K562 (cell line): ENCODE measurements at regions not wholly inside any gene's neighbourhood (a gene's known extent, or its start where the extent isn't known, plus 50 kb on each side); places are given as distances from the start of the nearest gene placed in this dataset.
A peak's percentile ranks its signal among the peaks of the same experiment; 100 is the strongest.

Experiments used
- ATAC-seq: fragments of 200-7000 bp; cut with Tn5 transposase; 3 replicates; pipeline ENCODE4 v1.9.1; 2020; ENCODE audit warnings: moderate library complexity
- BruUV-seq: library from RNA; stranded (reverse); fragments of 400-500 nt; replicated peaks from 2 replicates; lab custom pipeline; 2021; lab: Mats Ljungman, UMichigan
- CTCF ChIA-PET: fragments of 300-600 bp; formaldehyde crosslinking; extraction: SDS; loops from one replicate; lab custom pipeline; 2021; ENCODE audit warnings: low intra/inter-chr PET ratio; lab: Yijun Ruan, JAX
- POLR2A ChIA-PET: fragments of 300-600, 350-650 bp; sonication (Branson Sonifier 250); formaldehyde crosslinking; extraction: SDS; loops from one replicate; lab custom pipeline; 2021; ENCODE audit warnings: antibody characterized with exemption, inconsistent platforms; lab: Yijun Ruan, JAX
- DNase-seq, 4 experiments: peaks; one replicate each; pipeline versions ENCODE4 v3.0.0 to v3.0.0-alpha.2; 2011 to 2018; ENCODE audit warnings: low spot score in 3 of 4, mixed read lengths in 3 of 4; ENCODE audit errors: extremely low read depth in 1 of 4
- FAIRE-seq: peaks from 2 replicates; lab custom pipeline; 2011; peaks lifted over from hg19 to GRCh38; lab: Jason Lieb, UNC
- H2AFZ ChIP-seq: 2 replicates; pipeline ENCODE4 v1.6.0; 2011; ENCODE audit warnings: low read depth, low read length, control low read depth, inconsistent platforms
- H3K27ac ChIP-seq: fragments of 200-600 bp; 3 replicates; pipeline ENCODE4 v1.8.0; 2011; ENCODE audit warnings: low read depth, mild to moderate bottlenecking, control low read depth, inconsistent platforms, low read length, moderate library complexity, mixed read lengths; ENCODE audit errors: extremely low read depth
- H3K27me3 ChIP-seq, 2 experiments: fragments of 300-600 bp in 1 of 2; 2 replicates in 1 of 2; 3 replicates in 1 of 2; pipeline versions ENCODE4 v1.6.0 to v1.8.0; 2011; ENCODE audit warnings: inconsistent platforms in 2 of 2, low read length in 2 of 2, mild to moderate bottlenecking in 1 of 2, mixed read lengths in 1 of 2, moderate library complexity in 1 of 2; ENCODE audit not compliant: control insufficient read depth in 2 of 2, insufficient read depth in 2 of 2
- H3K36me3 ChIP-seq: fragments of 300-600 bp; 3 replicates; pipeline ENCODE4 v1.8.0; 2011; ENCODE audit warnings: mild to moderate bottlenecking, low read length, inconsistent platforms; ENCODE audit not compliant: control insufficient read depth, insufficient read depth
- H3K4me1 ChIP-seq, 2 experiments: fragments of 200-600 bp in 1 of 2; replicated peaks in 1 of 2; 2 replicates in 1 of 2; 3 replicates in 1 of 2; pipeline versions ENCODE4 v1.5.1 to v1.8.0; 2011; ENCODE audit warnings: inconsistent platforms in 2 of 2, low read length in 2 of 2, mild to moderate bottlenecking in 1 of 2, mixed read lengths in 1 of 2, moderate library complexity in 1 of 2; ENCODE audit not compliant: control insufficient read depth in 2 of 2, insufficient read depth in 2 of 2
- H3K4me2 ChIP-seq: 2 replicates; pipeline ENCODE4 v1.6.1; 2011; ENCODE audit warnings: low read length, control low read depth, inconsistent platforms, mixed read lengths; ENCODE audit not compliant: insufficient read depth
- H3K4me3 ChIP-seq: fragments of 200-600 bp; sonication (generic), shearing (Covaris generic); 2 replicates; pipeline ENCODE4 v1.5.1; 2016; ENCODE audit warnings: control low read depth, inconsistent platforms
- H3K79me2 ChIP-seq: fragments of 200-600 bp; 3 replicates; pipeline ENCODE4 v1.8.0; 2011; ENCODE audit warnings: low read length, inconsistent platforms; ENCODE audit not compliant: control insufficient read depth, insufficient read depth
- H3K9ac ChIP-seq, 2 experiments: 2 replicates each; pipeline versions ENCODE4 v1.6.0 to v1.6.1; 2011; ENCODE audit warnings: low read depth in 2 of 2, low read length in 2 of 2, control low read depth in 1 of 2, inconsistent platforms in 1 of 2, mild to moderate bottlenecking in 1 of 2, mixed read lengths in 1 of 2; ENCODE audit not compliant: insufficient read depth in 1 of 2
- H3K9me1 ChIP-seq: one replicate; pipeline ENCODE4 v1.6.0; 2011; ENCODE audit warnings: inconsistent platforms, mild to moderate bottlenecking, low read length, moderate library complexity; ENCODE audit not compliant: control insufficient read depth, insufficient read depth
- H3K9me3 ChIP-seq: replicated peaks from 2 replicates; pipeline ENCODE4 v1.5.1; 2011; ENCODE audit warnings: low read depth, low read length, inconsistent platforms; ENCODE audit not compliant: control insufficient read depth, insufficient read depth
- H4K20me1 ChIP-seq: replicated peaks from 2 replicates; pipeline ENCODE4 v1.6.1; 2011; ENCODE audit warnings: low read length, inconsistent platforms, mixed read lengths; ENCODE audit not compliant: control insufficient read depth, insufficient read depth
- DEAF1 ChIP-seq: fragments of 450-650 bp; formaldehyde crosslinking; IDR thresholded peaks from 2 replicates; pipeline ENCODE4 v1.4.0; 2020; ENCODE audit warnings: mild to moderate bottlenecking, moderate library complexity
- FOXJ2 ChIP-seq: fragments of 200-800 bp; sonication (Bioruptor generic); IDR thresholded peaks from 2 replicates; pipeline ENCODE4 v1.6.1; 2016; ENCODE audit warnings: missing genetic modification characterization, missing compliant biosample characterization
- KDM2B ChIP-seq: fragments of 250-450 bp; sonication (Bioruptor Pico); IDR thresholded peaks from 2 replicates; pipeline ENCODE4 v1.8.0; 2021; ENCODE audit warnings: mild to moderate bottlenecking, moderate library complexity
- POLR3A ChIP-seq: IDR thresholded peaks from 2 replicates; pipeline ENCODE4 v1.6.1; 2011; ENCODE audit warnings: borderline replicate concordance, mild to moderate bottlenecking, moderate library complexity; ENCODE audit not compliant: insufficient read length, insufficient read depth; ENCODE audit errors: extremely low read depth
- RAD21 ChIP-seq, 2 experiments: fragments of 250-450 bp in 1 of 2; fragments of 450-650 bp in 1 of 2; sonication (Bioruptor Pico) in 1 of 2; formaldehyde crosslinking in 1 of 2; IDR thresholded peaks in 1 of 2; conservative IDR thresholded peaks in 1 of 2; 2 replicates each; pipeline versions ENCODE4 v1.4.0 to v1.8.0; 2020 to 2022; ENCODE audit warnings: mild to moderate bottlenecking in 2 of 2, moderate library complexity in 1 of 2
- RB1 ChIP-seq: fragments of 450-650 bp; IDR thresholded peaks from 2 replicates; pipeline ENCODE4 v1.6.1; 2017; ENCODE audit warnings: low read depth, mild to moderate bottlenecking
- SMC3 ChIP-seq: conservative IDR thresholded peaks from 2 replicates; pipeline ENCODE4 v1.6.1; 2011; ENCODE audit warnings: low read depth, low read length, improper control_type of control experiment; ENCODE audit not compliant: insufficient read depth
- ZNF121 ChIP-seq: sonication (generic); formaldehyde crosslinking; conservative IDR thresholded peaks from 2 replicates; pipeline ENCODE4 v1.8.0; 2022; ENCODE audit warnings: missing genetic modification reagents
- ZNF175 ChIP-seq: fragments of 200-800 bp; sonication (Bioruptor generic); IDR thresholded peaks from 2 replicates; pipeline ENCODE4 v1.6.1; 2016; ENCODE audit warnings: low read depth, mild to moderate bottlenecking, missing genetic modification characterization, missing compliant biosample characterization
- ZNF589 ChIP-seq: fragments of 200-800 bp; sonication (Bioruptor generic); IDR thresholded peaks from 2 replicates; pipeline ENCODE4 v1.6.1; 2016; ENCODE audit warnings: low read depth, missing genetic modification characterization, missing compliant biosample characterization
- WGBS: fragments of 100-300 bp; shearing (Covaris generic); methylation state at CpG from one replicate; pipeline ENCODE4 v1.1.6; 2016; ENCODE audit warnings: low coverage, mixed read lengths; ENCODE audit not compliant: insufficient coverage; ENCODE audit errors: missing lambda C conversion rate; 5-methylcytosine and 5-hydroxymethylcytosine counted together
- in situ Hi-C: fragments of 300-500 bp; cut with MboI; formaldehyde crosslinking; loops from 4 replicates; pipeline ENCODE4 v1.15.0; 2018; ENCODE audit warnings: inconsistent platforms, mixed read lengths
- intact Hi-C: fragments of 100-400 bp; cut with micrococcal nuclease; formaldehyde crosslinking; loops from 2 replicates; pipeline ENCODE4 v1.14.2; 2022
- TF ChIP-seq, protein P1 (sequence below): fragments of 450-650 bp; IDR thresholded peaks from 2 replicates; pipeline ENCODE4 v1.6.1; 2017; ENCODE audit warnings: antibody characterized with exemption, mild to moderate bottlenecking
- TF ChIP-seq, protein P2 (sequence below), 3 experiments: IDR thresholded peaks in 2 of 3; conservative IDR thresholded peaks in 1 of 3; 2 replicates each; pipeline ENCODE4 v1.5.1; 2011 to 2012; ENCODE audit warnings: low read length in 3 of 3, mild to moderate bottlenecking in 3 of 3, control low read depth in 2 of 3, improper control_type of control experiment in 1 of 3, inconsistent platforms in 1 of 3, low read depth in 1 of 3, mixed read lengths in 1 of 3, moderate library complexity in 1 of 3; ENCODE audit not compliant: insufficient read depth in 2 of 3

GRCh38 chr13:99656092-99656745 is 154.9 kb downstream of the TM9SF2 start:
- no peak overlapping the region for H2AFZ ChIP-seq
- CTCF ChIA-PET, result interaction anchor here (0.6 to 1.2 kb wide), 4 partner anchors 300 to 856 kb away, joined by 3 to 5 read pairs (median 3); no protein-coding TSS in a partner anchor
- H3K4me3 ChIP-seq, result no peak overlapping the region
- H3K9me3 ChIP-seq, result no peaks in the 10 kb centered on the region
- H3K9ac ChIP-seq, result no peak overlapping the region
- H3K27me3 ChIP-seq, result peaks cover 0 to 5% of the 10 kb centered on the region in 2 experiments; a peak in 1 of 5 replicates
- peaks cover 25% of the 10 kb centered on the region for H4K20me1 ChIP-seq
- ATAC-seq (peak; percentile 94), FAIRE-seq (peak; percentile 85), DNase-seq (peak; percentile 63 to 73 (median 68))
- BruUV-seq, result no TSS peak
- 11% methylated on average over 7 of the region's 8 CpGs for WGBS
- intact Hi-C loops, result loop anchor here (2.0 to 5.0 kb wide), 5 partner anchors 39 to 856 kb away; no protein-coding TSS in a partner anchor
- no peaks in the 10 kb centered on the region for H3K79me2 ChIP-seq
- no peaks in the 10 kb centered on the region for H3K9me1 ChIP-seq
- H3K4me2 ChIP-seq, result no peak overlapping the region
- no peaks in the 10 kb centered on the region for H3K36me3 ChIP-seq
- H3K27ac ChIP-seq, result no peak overlapping the region
- H3K4me1 ChIP-seq, result no peaks in the 10 kb centered on the region; a peak in 2 of 5 replicates
- in situ Hi-C loops, result loop anchor here (25.0 kb wide), 2 partner anchors 581 to 881 kb away; no protein-coding TSS in a partner anchor
- POLR2A ChIA-PET, result interaction anchor here (0.6 to 0.8 kb wide), 2 partner anchors 272 to 293 kb away, joined by 3 read pairs; no protein-coding TSS in a partner anchor
- 0 out of 2 replicates have a peak, but pooled peaks have one; percentile 25 for TF ChIP-seq RB1
- TF ChIP-seq POLR3A, result no peak
- TF ChIP-seq ZNF121, result no peak
- TF ChIP-seq ZNF175 (CRISPR knock-in tag), result no peak
- TF ChIP-seq DEAF1 (CRISPR knock-in tag), result peak; percentile 52; the same call in 1 of the 2 replicates
- TF ChIP-seq, protein P1, sequence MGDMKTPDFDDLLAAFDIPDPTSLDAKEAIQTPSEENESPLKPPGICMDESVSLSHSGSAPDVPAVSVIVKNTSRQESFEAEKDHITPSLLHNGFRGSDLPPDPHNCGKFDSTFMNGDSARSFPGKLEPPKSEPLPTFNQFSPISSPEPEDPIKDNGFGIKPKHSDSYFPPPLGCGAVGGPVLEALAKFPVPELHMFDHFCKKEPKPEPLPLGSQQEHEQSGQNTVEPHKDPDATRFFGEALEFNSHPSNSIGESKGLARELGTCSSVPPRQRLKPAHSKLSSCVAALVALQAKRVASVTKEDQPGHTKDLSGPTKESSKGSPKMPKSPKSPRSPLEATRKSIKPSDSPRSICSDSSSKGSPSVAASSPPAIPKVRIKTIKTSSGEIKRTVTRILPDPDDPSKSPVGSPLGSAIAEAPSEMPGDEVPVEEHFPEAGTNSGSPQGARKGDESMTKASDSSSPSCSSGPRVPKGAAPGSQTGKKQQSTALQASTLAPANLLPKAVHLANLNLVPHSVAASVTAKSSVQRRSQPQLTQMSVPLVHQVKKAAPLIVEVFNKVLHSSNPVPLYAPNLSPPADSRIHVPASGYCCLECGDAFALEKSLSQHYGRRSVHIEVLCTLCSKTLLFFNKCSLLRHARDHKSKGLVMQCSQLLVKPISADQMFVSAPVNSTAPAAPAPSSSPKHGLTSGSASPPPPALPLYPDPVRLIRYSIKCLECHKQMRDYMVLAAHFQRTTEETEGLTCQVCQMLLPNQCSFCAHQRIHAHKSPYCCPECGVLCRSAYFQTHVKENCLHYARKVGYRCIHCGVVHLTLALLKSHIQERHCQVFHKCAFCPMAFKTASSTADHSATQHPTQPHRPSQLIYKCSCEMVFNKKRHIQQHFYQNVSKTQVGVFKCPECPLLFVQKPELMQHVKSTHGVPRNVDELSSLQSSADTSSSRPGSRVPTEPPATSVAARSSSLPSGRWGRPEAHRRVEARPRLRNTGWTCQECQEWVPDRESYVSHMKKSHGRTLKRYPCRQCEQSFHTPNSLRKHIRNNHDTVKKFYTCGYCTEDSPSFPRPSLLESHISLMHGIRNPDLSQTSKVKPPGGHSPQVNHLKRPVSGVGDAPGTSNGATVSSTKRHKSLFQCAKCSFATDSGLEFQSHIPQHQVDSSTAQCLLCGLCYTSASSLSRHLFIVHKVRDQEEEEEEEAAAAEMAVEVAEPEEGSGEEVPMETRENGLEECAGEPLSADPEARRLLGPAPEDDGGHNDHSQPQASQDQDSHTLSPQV, result no peak
- no peak for TF ChIP-seq KDM2B (CRISPR knock-in tag)
- 0 out of 2 replicates have a peak, but pooled peaks have one; percentile 38 for TF ChIP-seq SMC3
- TF ChIP-seq FOXJ2 (tag), result no peak
- TF ChIP-seq, protein P2, sequence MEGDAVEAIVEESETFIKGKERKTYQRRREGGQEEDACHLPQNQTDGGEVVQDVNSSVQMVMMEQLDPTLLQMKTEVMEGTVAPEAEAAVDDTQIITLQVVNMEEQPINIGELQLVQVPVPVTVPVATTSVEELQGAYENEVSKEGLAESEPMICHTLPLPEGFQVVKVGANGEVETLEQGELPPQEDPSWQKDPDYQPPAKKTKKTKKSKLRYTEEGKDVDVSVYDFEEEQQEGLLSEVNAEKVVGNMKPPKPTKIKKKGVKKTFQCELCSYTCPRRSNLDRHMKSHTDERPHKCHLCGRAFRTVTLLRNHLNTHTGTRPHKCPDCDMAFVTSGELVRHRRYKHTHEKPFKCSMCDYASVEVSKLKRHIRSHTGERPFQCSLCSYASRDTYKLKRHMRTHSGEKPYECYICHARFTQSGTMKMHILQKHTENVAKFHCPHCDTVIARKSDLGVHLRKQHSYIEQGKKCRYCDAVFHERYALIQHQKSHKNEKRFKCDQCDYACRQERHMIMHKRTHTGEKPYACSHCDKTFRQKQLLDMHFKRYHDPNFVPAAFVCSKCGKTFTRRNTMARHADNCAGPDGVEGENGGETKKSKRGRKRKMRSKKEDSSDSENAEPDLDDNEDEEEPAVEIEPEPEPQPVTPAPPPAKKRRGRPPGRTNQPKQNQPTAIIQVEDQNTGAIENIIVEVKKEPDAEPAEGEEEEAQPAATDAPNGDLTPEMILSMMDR (IDR thresholded peaks at IDR 0.05 in 2 of 3, conservative IDR thresholded peaks at IDR 0.05 in 1 of 3; ENCODE audit: insufficient read depth in 2 of 3, low read depth in 1 of 3, low read length in 3 of 3), result peak; percentile 79 to 88 (median 81)
- peak; percentile 62 to 81 for TF ChIP-seq RAD21 (CRISPR knock-in tag; conservative IDR thresholded peaks at IDR 0.05 in 1 of 2, IDR thresholded peaks at IDR 0.05 in 1 of 2)
- TF ChIP-seq ZNF589 (CRISPR knock-in tag), result no peak
